ENCODE measurements at regions not wholly inside any gene's neighbourhood (a gene's known extent, or its start where the extent isn't known, plus 50 kb on each side); places are given as distances from the start of the nearest gene placed in this dataset.

- CTCF ChIA-PET = no interaction called here
- POLR2A ChIA-PET (ENCODE audit: low non-redundant PET) = no interaction called here
These were observed 174.5 kb downstream of the FGF1 start for GRCh38 chr5:142511358-142511757.

GRCh38 chr5:142509026-142509425 lies 176.9 kb downstream of the FGF1 start:
- H3K27ac ChIP-seq = no peak overlapping the region
- no peak for DNase-seq (ENCODE audit: low spot score)
- TF ChIP-seq CTCF (conservative IDR thresholded peaks at IDR 0.05; ENCODE audit: low read depth) = no peak
- POLR2A ChIA-PET (ENCODE audit: low non-redundant PET) = no interaction called here
- CTCF ChIA-PET = interaction anchor here (0.6 kb wide), 1 partner anchor 1485 kb away, joined by 8 read pairs; no protein-coding TSS in a partner anchor

More at GRCh38 chr5:142511358-142511757, 174.5 kb downstream of the FGF1 start:
- no peak for TF ChIP-seq CTCF (conservative IDR thresholded peaks at IDR 0.05; ENCODE audit: low read depth)
- no peak for DNase-seq (ENCODE audit: low spot score)
- no peak overlapping the region for H3K27ac ChIP-seq

GRCh38 chr5:142508591-142508990 lies 177.3 kb downstream of the FGF1 start:
- POLR2A ChIA-PET (ENCODE audit: low non-redundant PET) = no interaction called here
- H3K27ac ChIP-seq = no peak overlapping the region
- CTCF ChIA-PET = interaction anchor here (0.6 kb wide), 2 partner anchors 189 to 1486 kb away, joined by 3 to 8 read pairs; no protein-coding TSS in a partner anchor
- TF ChIP-seq CTCF (conservative IDR thresholded peaks at IDR 0.05; ENCODE audit: low read depth) = no peak
- DNase-seq (ENCODE audit: low spot score) = no peak

- no peak for DNase-seq (ENCODE audit: low spot score)
- CTCF ChIA-PET = interaction anchor here (0.6 kb wide), 1 partner anchor 188 kb away, joined by 3 read pairs; no protein-coding TSS in a partner anchor
- TF ChIP-seq CTCF (conservative IDR thresholded peaks at IDR 0.05; ENCODE audit: low read depth) = no peak
- no peak overlapping the region for H3K27ac ChIP-seq
- POLR2A ChIA-PET (ENCODE audit: low non-redundant PET) = no interaction called here
These were observed 178.1 kb downstream of the FGF1 start for GRCh38 chr5:142507531-142508372.

GRCh38 chr5:142506756-142507155 lies 179.1 kb downstream of the FGF1 start:
- POLR2A ChIA-PET (ENCODE audit: low non-redundant PET) = no interaction called here
- H3K27ac ChIP-seq = no peak overlapping the region
- CTCF ChIA-PET = interaction anchor here (1.2 kb wide), 1 partner anchor 362 kb away, joined by 3 read pairs; no protein-coding TSS in a partner anchor
- no peak for TF ChIP-seq CTCF (conservative IDR thresholded peaks at IDR 0.05; ENCODE audit: low read depth)
- no peak for DNase-seq (ENCODE audit: low spot score)

- no peak for DNase-seq (ENCODE audit: low spot score)
- H3K27ac ChIP-seq = no peak overlapping the region
- ChIA-PET CTCF (interaction anchor here (0.6 to 1.2 kb wide), 4 partner anchors 21 to 361 kb away, joined by 3 to 4 read pairs (median 3); no protein-coding TSS in a partner anchor), POLR2A (ENCODE audit: low non-redundant PET) (no interaction called here)
- TF ChIP-seq CTCF (conservative IDR thresholded peaks at IDR 0.05; ENCODE audit: low read depth) = no peak
These were observed 179.8 kb downstream of the FGF1 start for GRCh38 chr5:142506046-142506445.
